ENCODE measurements at regions not wholly inside any gene's neighbourhood (a gene's known extent, or its start where the extent isn't known, plus 50 kb on each side); places are given as distances from the start of the nearest gene placed in this dataset.

GRCh38 chr14:100386846-100387245 lies 63.7 kb downstream of the SLC25A47 start:
- no peak overlapping the region for H3K4me3 ChIP-seq (ENCODE audit: control insufficient read depth, low read depth, low read length)
- no peak for DNase-seq (ENCODE audit: low read depth)
- TF ChIP-seq CTCF (IDR thresholded peaks at IDR 0.05; ENCODE audit: control insufficient read depth, insufficient read depth, low read depth, low read length, missing control alignments) = no peak

GRCh38 chr14:100387450-100387849 lies 64.3 kb downstream of the SLC25A47 start:
- no peak for TF ChIP-seq CTCF (IDR thresholded peaks at IDR 0.05; ENCODE audit: control insufficient read depth, insufficient read depth, low read depth, low read length, missing control alignments)
- DNase-seq (ENCODE audit: low read depth) = no peak
- no peak overlapping the region for H3K4me3 ChIP-seq (ENCODE audit: control insufficient read depth, low read depth, low read length)

- TF ChIP-seq CTCF (IDR thresholded peaks at IDR 0.05; ENCODE audit: control insufficient read depth, insufficient read depth, low read depth, low read length, missing control alignments) = no peak
- H3K4me3 ChIP-seq (ENCODE audit: control insufficient read depth, low read depth, low read length) = no peak overlapping the region
- DNase-seq (ENCODE audit: low read depth) = no peak
These were observed 65.2 kb downstream of the SLC25A47 start for GRCh38 chr14:100388103-100389054.

- no peak for DNase-seq (ENCODE audit: low read depth)
- no peak overlapping the region for H3K4me3 ChIP-seq (ENCODE audit: control insufficient read depth, low read depth, low read length)
- no peak for TF ChIP-seq CTCF (IDR thresholded peaks at IDR 0.05; ENCODE audit: control insufficient read depth, insufficient read depth, low read depth, low read length, missing control alignments)
These were observed 66.5 kb downstream of the SLC25A47 start for GRCh38 chr14:100389497-100390104.

GRCh38 chr14:100391173-100391572 lies 68.0 kb downstream of the SLC25A47 start:
- no peak for TF ChIP-seq CTCF (IDR thresholded peaks at IDR 0.05; ENCODE audit: control insufficient read depth, insufficient read depth, low read depth, low read length, missing control alignments)
- DNase-seq (ENCODE audit: low read depth) = no peak
- no peak overlapping the region for H3K4me3 ChIP-seq (ENCODE audit: control insufficient read depth, low read depth, low read length)

GRCh38 chr14:100391724-100392123 lies 68.6 kb downstream of the SLC25A47 start:
- no peak for TF ChIP-seq CTCF (IDR thresholded peaks at IDR 0.05; ENCODE audit: control insufficient read depth, insufficient read depth, low read depth, low read length, missing control alignments)

More at GRCh38 chr14:100391724-100392123, 68.6 kb downstream of the SLC25A47 start:
- DNase-seq (ENCODE audit: low read depth) = peak; percentile 49
- H3K4me3 ChIP-seq (ENCODE audit: control insufficient read depth, low read depth, low read length) = no peak overlapping the region

Measured in AG09309 (cell line).